ENCODE measurements at regions not wholly inside any gene's neighbourhood (a gene's known extent, or its start where the extent isn't known, plus 50 kb on each side); places are given as distances from the start of the nearest gene placed in this dataset.

DNA sequence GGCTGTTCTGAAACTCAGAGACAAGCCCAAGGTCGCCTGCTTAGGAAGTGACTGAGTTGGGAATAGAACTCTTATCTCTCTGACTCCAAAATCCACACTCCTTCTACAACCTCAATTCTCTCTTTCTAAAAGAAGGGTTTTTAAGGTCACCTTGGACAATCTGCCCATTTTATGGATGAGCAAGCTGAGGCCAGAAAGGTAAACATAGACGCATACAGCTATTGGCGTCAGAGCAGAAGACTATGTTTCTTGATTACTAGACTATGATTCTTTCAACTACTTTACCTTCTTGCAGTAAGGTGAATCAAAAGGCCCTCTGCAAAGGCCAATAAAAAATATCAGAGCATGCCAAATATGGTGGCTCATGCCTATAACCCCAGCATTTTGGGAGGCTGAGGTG lies 276.6 kb downstream of the CLIC5 start:
- no peak for DNase-seq

DNA sequence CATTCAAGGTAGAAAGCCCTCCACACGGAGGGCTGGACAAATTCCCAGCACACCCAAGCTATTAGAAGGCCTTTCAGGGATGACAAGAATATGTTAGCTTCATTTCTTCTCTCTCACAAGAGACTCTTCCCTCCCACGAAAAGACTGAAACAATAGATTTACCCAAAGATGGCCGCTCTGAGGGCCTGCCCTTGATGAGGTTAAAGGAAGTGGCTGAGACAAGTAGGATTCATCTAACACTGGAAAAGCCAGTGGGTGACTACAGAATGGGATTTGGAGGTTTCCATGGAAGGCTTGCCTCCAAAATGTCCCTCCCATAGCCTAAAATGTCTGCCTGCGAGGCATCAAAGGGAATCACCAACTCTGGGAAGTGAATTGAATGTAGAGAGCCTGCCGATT lies 277.6 kb downstream of the CLIC5 start:
- no peak for DNase-seq

DNA sequence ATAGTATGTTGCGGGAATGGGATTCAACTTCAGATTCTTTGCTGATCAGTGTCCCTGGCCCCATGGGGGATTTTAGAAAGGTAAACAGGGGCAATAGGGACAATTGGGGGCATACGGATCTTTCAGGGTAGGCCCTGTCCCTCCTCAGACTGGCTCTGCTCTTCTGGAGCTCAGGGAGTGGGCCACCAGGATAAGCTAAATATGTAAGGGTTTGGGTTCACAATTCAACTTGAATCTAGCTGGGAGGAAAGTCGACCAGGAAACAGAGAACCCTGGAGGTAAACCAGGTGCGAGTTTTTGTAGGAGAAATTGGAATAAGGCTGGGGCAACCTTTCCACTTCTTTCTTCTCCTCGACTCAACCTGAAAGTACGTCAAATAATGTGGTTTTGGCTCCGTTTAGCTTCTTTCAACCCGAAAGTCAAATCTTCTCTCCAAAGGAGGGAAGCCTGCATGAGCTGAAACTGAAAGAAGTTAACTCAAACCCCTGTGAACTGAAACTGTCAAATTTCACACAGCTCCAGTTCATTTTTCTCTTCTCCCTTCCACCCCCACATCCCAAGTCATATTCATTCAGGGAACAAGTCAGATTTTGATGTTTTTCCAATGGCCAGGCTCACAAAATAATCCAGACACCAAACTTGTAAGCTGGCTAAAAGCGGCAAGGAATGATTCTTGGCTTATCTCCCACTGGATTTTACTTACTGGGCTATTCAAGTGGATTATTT lies 278.2 kb downstream of the CLIC5 start:
- no peak for DNase-seq

DNA sequence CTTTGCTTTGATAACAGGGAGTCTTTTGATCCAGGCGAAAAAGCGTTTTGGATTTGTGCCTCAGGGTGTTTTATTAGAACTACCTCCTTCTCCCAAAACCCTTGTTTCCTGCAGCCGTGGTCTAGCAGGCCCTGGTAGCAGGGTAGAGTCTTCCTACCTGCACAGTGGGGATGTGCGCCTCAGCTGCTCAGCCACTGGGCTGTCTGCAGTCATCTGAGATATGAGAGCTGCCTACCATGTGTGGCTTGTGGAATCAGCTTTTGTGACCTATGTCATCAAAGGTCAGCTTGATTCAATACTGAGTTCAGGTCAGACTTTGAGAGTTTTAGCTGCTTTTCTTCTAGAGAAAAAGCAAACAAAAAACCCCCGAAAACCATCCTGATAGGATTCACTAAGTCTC lies 279.5 kb downstream of the CLIC5 start:
- no peak for DNase-seq

DNA sequence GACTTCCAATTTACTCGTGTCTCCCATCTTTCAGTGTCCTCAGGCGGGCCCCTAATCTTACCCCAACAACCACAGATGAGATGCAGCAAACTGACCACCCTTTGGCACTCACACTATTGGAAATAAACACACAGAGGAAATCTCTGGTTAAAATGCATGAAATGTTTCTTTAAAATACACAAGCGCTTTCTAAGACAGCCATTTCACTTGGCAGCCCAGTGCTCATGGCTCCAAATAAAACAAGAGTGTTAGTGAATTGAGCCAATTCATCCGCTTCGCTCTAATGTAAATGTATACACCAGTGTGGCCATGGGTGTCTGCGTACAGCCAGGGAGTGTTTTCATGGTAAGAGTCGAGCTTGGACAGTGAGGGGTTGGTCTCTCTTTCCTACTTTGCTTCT lies 282.9 kb downstream of the CLIC5 start:
- DNase-seq: no peak

DNA sequence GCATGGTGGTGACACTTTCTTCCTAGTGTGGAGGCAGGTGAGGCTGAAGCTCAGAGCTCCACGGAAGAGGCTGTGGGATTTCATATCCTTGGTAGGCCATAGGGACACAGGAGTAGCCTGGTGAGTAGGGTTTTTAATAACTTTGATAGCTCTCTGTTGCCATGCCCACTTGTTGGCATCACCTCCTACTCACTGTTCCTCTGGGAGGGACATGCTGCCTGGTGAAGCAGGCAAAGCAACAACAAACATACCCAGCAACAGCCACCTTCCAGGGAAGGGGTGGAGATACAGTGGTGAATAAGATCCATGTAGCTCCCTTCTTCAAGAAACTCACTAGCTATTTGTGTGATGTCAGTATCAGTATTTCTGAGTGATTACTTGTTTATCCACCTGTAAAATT lies 285.4 kb downstream of the CLIC5 start:
- no peak for DNase-seq

DNA sequence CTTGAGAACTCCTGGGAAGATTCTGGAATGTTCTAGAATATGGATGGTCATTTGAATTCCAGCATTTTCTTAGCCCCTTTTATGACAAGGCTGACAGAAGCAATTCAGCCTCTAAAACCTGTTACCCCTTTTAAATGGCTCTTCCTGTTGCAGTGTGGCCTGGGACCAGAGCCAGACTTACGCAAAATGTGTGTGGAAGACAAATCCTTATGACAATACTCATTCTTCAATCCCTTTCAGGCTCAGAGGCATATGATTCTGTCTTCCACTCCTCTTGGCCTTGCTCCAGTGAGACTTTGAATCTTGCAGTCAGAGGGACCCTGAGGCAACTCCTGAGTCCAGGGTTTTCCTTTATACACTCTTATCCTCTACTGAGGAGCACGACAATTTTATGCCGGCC lies 287.0 kb downstream of the CLIC5 start:
- peak; percentile 48 for DNase-seq

DNA sequence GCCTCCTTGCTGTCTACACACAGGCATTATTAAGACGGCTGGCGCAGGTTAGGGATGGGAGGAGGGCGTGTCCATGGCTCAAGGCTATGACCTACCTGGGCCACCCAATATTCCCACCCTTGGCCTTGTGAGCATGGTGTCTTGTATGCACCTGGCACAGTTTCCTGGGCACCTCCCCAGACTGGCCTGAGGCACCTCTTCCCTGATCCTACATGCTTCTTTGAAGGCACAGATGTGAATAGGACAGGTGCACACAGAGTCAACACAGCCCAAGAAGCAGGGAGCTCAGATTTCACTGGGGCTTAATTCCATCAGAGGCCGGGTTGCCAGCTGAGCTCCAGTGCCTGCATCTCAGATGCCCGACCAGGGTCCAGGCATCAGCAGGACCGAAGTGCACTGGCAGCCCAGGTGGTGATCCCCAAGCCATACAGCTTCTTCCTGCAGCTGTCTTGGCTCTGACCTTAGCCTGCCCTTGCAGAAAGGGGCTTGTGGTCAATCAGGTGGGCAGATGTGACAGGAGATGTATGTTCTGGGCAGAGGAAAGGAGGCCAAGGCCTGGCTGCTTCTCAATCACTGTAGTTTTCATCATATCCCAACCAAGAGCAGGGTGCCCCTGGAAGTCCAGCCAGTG lies 287.7 kb downstream of the CLIC5 start:
- DNase-seq: no peak

DNA sequence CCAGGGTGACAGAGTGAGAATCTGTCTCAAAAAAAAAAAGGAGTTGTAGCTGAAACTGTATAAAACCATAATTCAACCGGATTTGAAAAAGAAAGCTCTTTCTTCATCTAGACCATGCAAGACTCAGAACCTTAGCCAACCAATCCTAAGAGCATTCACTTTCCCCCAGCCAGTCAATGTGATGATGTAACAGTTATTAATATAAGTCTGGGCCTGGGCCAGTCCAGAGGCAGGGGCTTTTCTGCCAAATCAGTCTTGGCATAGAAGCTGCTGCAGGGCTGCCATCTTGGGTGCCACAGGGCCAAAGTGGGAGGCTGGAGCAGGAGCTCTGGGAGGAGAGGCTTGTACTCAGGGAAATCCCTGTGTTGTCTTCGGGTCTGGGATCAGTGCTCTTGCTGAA lies 288.4 kb downstream of the CLIC5 start:
- no peak for DNase-seq

DNA sequence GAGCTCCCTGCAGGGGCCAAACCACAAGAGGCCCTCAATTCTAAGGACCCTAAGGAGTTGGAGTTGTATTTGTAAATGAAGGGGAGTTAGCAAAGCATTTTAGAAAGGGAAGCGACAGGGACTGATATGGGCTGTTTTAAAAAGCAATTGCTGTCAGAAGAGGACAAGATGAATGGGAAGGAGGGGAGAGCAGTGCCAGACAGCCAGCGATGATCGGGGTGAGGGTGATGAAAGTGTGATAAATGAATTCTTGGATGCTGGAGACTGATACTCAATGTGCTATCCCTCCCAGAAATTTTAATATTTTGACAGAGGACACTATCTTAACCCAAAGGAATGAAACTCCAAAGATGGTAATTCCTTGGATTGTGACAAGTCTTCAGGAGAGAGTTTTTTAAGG lies 289.2 kb downstream of the CLIC5 start:
- DNase-seq: no peak

DNA sequence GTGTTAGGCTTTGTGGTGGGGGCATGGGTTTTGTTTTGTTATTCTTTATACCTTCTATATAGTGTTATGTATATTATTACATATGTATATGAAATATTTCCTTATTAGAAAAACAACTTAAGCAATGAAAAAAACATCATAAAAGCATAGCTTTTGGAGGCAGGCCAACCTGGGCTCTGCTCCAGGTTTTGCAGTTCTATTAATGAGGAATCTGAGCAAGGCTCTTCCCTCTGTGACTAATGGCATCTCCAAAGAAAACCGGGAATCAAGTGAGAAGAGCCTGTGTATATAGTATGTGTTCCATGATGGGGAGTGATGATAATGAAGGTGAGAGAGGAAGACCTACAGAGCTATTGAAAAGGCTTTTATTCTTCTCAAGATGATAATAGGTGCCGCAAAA lies 291.1 kb downstream of the CLIC5 start:
- DNase-seq: peak; percentile 81

DNA sequence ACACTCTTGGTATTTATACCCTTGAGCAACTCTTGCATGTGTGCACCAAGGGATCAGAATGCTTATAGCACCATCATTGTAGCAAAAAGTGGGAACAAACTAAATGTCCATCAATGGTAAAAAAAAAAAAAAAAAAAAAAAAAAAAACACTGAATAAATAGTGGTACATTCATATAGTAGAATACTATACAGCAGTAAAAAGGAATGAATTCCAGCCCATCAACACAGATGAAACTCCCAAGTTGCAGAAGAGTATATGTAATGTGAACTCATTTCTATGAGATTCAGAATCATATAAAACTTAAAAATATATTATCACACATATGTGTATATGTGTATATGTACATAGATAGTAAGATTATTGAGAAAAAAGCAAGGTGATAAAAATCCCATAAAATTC lies 291.6 kb downstream of the CLIC5 start:
- DNase-seq: no peak

DNA sequence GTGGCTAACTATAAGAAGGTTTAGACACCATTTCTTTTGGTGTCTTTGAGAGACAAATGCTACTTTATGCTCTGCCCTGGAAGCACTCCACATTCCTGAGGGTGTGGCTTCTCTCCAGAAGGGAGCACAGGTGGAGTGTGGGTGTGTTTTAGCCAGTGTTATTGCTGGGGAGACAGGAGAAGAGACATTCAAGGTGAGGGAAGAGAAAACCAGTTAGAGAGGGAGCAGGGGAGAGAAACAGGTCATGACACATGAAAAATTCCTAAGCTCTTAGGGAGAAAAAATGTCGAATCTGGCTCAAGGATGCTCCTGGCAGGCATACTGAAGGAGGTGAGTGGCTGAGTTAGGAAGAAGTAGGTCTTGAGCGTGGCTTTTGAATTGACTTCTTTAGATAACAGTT lies 292.8 kb downstream of the CLIC5 start:
- DNase-seq: no peak

DNA sequence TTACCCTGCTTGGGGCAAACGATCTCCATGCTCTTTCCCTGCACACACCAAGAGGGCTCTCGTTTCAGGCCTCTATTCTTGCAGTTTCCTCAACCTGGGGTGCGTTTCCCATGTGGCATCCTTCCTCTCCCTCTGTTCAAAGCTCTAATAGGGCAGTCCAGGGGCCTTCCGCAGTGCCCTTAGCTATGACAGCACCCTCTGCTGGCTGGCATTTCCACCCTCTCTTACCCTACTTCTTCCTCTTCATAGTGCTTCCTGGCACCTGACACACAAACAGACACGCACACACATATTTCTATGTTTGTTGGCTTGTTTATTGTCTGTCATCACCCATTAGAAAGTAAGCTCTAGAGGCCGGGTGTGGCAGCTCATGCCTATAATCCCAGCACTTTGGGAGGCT lies 294.0 kb downstream of the CLIC5 start:
- DNase-seq: no peak

DNA sequence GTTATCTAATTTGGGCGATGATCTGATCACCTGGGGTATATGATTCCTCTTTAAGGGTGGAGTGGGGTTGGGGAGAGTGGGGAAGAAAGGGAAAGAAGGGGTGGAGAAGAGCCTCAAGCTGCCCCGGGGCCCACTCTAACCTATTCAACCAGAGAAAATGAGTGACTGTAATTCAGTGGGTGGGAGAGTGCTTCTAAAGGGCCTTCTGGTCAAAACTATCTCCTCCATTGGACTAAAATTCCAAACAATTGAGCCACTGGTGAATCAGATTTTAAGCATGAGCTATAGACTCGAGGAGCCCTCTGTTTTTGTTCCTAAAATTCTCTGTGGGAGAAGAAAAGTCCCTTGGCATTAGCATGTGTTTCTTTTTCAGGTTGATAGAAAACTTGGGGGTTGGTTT lies 296.8 kb downstream of the CLIC5 start:
- DNase-seq: peak; percentile 75

DNA sequence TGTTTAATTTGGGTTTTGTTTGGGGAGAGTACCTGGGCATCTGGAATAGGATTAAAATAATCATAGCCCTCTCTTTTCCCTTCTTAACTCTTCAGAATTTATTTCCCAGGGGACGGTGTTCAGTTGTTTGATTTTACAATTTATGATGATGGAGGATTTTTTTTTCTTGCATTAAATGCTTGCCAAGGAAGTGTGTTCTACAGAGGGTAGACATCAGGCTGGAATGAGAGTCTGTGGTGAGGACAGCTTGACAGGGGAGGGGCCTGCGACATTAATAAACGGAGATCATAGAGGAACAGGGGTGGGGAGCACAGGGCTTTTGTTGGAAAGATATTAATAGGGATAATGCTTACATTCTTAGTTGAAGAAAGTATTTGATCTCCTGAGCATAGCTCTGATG lies 297.5 kb downstream of the CLIC5 start:
- no peak for DNase-seq

DNA sequence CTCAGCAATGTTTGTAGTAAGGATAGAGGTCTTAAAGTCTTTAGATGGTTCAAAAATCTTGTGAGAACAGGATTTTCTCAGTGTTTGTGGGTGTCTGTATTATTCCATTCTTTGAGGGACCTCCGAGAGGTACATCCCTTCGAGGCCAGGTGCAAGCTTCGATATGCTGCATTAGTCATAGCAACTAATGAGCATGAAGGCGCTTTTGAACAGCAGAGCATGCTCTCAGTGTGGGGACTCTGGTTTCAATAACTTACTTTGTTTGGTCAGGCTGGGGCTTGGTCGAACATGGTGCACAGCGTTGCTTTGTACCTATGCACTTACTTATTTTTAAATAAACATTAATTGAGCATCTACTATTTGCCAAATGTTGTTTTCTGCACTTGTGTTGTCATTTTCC lies 297.9 kb downstream of the CLIC5 start:
- DNase-seq: no peak

DNA sequence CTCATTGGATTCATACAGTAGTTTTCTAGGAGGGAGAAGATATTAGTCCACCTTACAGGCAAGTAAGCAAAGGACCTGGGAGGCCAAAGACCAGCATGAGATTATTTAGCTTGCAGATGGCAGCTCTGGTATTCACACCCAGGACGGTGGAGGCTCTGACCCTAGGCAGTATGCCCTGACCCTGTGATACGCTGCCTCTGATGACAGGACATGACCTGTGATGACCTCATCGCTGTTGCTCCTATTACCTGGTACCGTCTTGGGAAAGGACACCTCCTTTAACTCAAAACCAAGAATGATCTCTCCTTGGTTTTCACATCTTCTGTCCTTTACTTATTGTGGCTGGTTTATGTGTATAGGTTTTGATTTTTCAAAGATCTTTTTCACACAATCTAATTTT lies 298.6 kb downstream of the CLIC5 start:
- no peak for DNase-seq

DNA sequence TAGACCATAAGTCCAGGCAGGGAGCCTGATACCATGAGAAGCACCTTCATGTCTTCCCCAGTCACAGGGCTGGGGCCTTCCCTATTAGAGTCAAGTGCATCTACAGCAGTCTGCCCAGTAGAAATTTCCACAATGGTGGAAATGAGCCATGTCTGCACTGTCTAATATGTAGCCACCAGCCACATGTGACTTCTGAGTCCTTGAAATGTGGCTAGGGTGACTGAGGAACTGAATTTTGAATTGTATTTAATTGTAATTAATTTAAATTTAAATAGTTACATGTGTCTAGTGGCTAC lies 300.2 kb downstream of the CLIC5 start:
- no peak for DNase-seq

DNA sequence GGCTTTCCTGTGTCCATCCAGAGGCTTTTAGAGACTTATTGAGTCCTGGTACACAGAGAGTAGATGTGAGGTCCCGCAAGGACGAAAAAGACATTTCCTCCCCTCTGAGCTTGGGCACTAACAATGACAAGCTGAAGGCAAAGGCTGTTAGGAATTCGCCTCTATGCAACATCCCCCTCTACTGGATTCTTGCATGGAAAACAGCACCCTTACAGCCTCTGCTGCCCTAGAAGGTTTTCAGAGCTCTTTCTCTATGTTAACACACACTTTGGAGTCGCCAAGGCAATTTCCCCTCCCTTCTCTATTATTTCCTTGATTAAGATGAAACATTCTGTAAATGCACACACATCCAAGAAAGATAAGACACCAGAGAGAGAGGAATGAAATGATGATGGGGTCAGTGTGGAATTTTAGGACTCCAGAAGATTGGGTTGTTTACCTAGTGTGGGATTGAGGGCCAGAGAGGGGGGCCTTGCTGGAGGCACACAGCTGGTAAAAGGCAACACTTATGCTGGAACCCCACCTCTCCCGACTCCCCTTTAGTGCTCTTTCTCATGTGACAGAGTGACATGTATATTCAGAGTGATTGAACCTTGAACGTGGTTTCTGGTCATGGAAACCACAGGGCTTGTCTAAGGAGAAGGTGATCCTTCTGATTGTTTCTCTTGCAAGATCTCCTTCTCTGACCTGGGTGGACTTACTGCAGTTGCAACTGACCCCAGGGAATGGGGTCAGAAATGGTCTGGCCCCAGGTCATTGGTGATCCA lies 300.7 kb downstream of the CLIC5 start:
- DNase-seq: peak; percentile 83

DNA sequence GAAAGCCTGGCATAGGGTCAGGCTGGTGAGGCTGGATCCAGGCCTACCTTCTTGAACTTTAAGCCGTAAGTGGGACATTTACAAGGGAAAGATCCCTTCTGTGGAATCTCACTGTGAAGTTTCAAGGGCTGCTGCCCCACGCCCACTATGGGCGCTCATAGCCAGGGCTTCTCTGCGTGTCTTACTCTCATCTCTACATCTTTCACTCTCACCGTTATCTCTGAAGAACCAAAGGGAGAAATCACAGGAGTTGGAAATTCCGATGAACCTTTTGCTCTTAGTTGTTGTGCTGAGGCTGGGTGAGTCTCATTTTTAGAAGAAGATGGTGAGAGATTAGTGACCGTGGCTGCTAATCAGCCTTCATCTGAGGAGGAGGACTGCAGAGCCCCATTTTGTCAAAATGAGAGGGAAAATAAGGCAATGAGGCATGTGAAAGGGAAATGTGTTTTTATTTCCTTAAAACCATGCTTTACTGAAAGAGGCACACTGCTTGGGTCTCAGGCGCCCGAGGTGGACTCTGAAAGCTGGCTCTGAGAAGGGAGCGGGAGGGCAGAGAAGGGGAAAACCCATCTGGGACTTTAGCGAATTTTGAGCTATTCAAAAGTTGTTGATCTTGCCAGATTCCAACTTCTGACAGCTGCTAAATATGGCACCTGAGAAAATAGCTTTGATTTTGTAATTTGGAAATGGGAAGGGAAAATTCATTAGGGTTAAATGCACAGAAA lies 301.5 kb downstream of the CLIC5 start:
- no peak for DNase-seq
